Gastroesophageal sphincter (tissue), 4 donors: ENCODE measurements at regions not wholly inside any gene's neighbourhood (a gene's known extent, or its start where the extent isn't known, plus 50 kb on each side); places are given as distances from the start of the nearest gene placed in this dataset.

Experiments
- ATAC-seq: fragments of 150-250 bp; one replicate; pipeline ENCODE4 v1.9.1; 2016; ENCODE audit warnings: mild to moderate bottlenecking, moderate library complexity
- H3K27ac ChIP-seq, 4 donors: fragments of 200-600 bp; sonication (generic) in 3 of 4; 1 replicate in 3 of 4; 2 replicates in 1 of 4; pipeline ENCODE4 v1.5.1; 2016 to 2019
- H3K27me3 ChIP-seq: fragments of 200-600 bp; sonication (generic); one replicate; pipeline ENCODE4 v1.5.1; 2019
- H3K36me3 ChIP-seq, 2 donors: fragments of 200-600 bp; sonication (generic); one replicate each; pipeline ENCODE4 v1.5.1; 2019; ENCODE audit warnings: control low read depth in 1 of 2
- H3K4me1 ChIP-seq, 3 donors: fragments of 200-600 bp; sonication (generic); 1 replicate in 2 of 3; 2 replicates in 1 of 3; pipeline ENCODE4 v1.5.1; 2016 to 2019; ENCODE audit warnings: control low read depth in 2 of 3
- H3K4me3 ChIP-seq, 2 donors: fragments of 200-600 bp; sonication (generic); one replicate each; pipeline ENCODE4 v1.5.1; 2019; ENCODE audit warnings: mild to moderate bottlenecking in 1 of 2, moderate library complexity in 1 of 2
- H3K9me3 ChIP-seq, 3 donors: fragments of 200-600 bp; sonication (generic); one replicate each; pipeline ENCODE4 v1.5.1; 2017 to 2019; ENCODE audit warnings: control low read depth in 2 of 3
- EP300 ChIP-seq: sonication (generic); formaldehyde crosslinking; IDR thresholded peaks from one replicate; pipeline ENCODE4 v1.6.1; 2017; ENCODE audit warnings: antibody characterized with exemption, mild to moderate bottlenecking
- POLR2A ChIP-seq, 2 donors: fragments of 450-650 bp; IDR thresholded peaks; one replicate each; pipeline ENCODE4 v1.6.1; 2017; ENCODE audit warnings: antibody characterized with exemption in 2 of 2, mild to moderate bottlenecking in 2 of 2, moderate library complexity in 1 of 2
- POLR2AphosphoS5 ChIP-seq: sonication (generic); formaldehyde crosslinking; IDR thresholded peaks from one replicate; pipeline ENCODE4 v1.6.1; 2017; ENCODE audit warnings: antibody characterized with exemption
- WGBS, 2 donors: methylation state at CpG; one replicate each; pipeline ENCODE4 v1.1.5; 2018; ENCODE audit warnings: low coverage in 1 of 2; 5-methylcytosine and 5-hydroxymethylcytosine counted together
- TF ChIP-seq, protein P1 (sequence below), 4 experiments: fragments of 200-600 bp in 2 of 4; fragments of 450-650 bp in 2 of 4; sonication (generic) in 1 of 4; IDR thresholded peaks; one replicate each; pipeline ENCODE4 v1.5.1; 2017 to 2019; ENCODE audit warnings: antibody characterized with exemption in 4 of 4, mild to moderate bottlenecking in 2 of 4, moderate library complexity in 2 of 4

DNA sequence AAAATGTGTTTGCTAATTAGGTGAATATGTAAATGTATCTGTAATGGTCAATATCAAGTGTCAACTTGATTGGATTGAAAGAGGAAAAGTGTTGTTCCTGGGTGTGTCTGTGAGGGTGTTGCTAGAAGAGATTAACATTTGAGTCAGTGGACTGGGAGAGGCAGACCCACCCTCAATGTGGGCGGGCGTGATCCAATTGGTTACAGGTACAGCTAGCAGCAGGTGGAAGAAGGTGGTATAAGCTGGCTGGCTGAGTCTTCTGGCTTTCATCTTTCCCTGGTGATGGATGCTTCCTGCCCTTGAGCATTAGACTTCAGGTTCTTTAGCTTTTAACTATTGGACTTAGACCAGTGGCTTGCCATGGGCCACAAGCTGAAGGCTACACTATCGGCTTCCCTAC is 779.0 kb upstream of the CTNND2 start:
- Histone ChIP-seq H3K36me3 (no peaks in the 10 kb centered on the region), H3K9me3 (no peaks in the 10 kb centered on the region), H3K4me1 (no peaks in the 10 kb centered on the region), H3K27ac (no peak overlapping the region), H3K4me3 (no peak overlapping the region), H3K27me3 (no peaks in the 10 kb centered on the region)
- no peak for ATAC-seq
- 70 to 92% methylated on average over 2 to 3 of the region's 3 CpGs for WGBS, 2 donors
- TF ChIP-seq POLR2A (IDR thresholded peaks at IDR 0.05) (no peak), POLR2AphosphoS5 (no peak), EP300 (no peak)
- TF ChIP-seq, protein P1, sequence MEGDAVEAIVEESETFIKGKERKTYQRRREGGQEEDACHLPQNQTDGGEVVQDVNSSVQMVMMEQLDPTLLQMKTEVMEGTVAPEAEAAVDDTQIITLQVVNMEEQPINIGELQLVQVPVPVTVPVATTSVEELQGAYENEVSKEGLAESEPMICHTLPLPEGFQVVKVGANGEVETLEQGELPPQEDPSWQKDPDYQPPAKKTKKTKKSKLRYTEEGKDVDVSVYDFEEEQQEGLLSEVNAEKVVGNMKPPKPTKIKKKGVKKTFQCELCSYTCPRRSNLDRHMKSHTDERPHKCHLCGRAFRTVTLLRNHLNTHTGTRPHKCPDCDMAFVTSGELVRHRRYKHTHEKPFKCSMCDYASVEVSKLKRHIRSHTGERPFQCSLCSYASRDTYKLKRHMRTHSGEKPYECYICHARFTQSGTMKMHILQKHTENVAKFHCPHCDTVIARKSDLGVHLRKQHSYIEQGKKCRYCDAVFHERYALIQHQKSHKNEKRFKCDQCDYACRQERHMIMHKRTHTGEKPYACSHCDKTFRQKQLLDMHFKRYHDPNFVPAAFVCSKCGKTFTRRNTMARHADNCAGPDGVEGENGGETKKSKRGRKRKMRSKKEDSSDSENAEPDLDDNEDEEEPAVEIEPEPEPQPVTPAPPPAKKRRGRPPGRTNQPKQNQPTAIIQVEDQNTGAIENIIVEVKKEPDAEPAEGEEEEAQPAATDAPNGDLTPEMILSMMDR (IDR thresholded peaks at IDR 0.05): no peak

DNA sequence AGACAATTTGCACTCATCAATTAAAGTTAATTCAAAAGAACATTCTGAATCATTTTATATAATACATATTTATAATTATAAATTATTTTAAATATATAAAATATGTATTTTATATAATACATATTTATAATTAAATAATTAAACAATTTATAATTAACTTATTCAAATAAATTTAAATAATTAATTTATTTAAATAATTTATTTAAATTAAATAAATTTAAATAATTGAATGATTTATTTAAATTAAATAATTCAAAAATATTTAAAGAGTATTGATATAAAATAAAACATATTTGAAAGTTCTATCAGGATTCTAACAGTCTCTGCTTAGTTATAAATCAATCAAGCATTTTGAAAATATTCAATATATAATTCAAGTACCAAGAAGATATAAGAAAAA is 775.5 kb upstream of the CTNND2 start:
- H3K36me3 ChIP-seq: no peaks in the 10 kb centered on the region
- TF ChIP-seq POLR2AphosphoS5 (no peak), EP300 (no peak), POLR2A (IDR thresholded peaks at IDR 0.05) (no peak)
- TF ChIP-seq, protein P1 (IDR thresholded peaks at IDR 0.05): no peak
- ATAC-seq: no peak
- no peaks in the 10 kb centered on the region for H3K27me3 ChIP-seq
- H3K9me3 ChIP-seq: no peaks in the 10 kb centered on the region
- H3K4me3 ChIP-seq: no peak overlapping the region
- H3K4me1 ChIP-seq: no peaks in the 10 kb centered on the region
- H3K27ac ChIP-seq: no peak overlapping the region

DNA sequence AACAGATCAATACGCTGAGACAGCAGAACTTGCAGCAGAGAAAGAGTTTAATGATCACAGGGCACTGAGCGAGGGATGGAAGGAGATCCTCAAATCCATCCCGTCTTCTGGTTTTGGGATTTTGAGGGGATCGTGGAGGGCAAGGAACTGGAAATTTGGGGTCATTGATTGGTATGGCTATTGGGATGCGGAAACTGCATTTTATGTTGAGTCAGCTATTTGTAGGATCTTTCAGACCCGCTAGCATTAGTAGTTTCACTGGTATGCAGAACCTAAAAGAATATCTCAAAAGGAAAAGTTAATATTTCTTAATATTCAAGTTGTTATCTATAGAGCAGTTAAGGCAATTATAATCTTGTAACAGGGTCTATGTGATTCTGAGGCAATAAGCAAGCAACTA is 771.7 kb upstream of the CTNND2 start:
- no peaks in the 10 kb centered on the region for H3K9me3 ChIP-seq
- TF ChIP-seq POLR2A (IDR thresholded peaks at IDR 0.05): no peak
- TF ChIP-seq EP300: no peak
- TF ChIP-seq POLR2AphosphoS5: no peak
- TF ChIP-seq, protein P1 (IDR thresholded peaks at IDR 0.05): no peak
- WGBS, 2 donors: 90 to 96% methylated on average over 6 of the region's 6 CpGs

DNA sequence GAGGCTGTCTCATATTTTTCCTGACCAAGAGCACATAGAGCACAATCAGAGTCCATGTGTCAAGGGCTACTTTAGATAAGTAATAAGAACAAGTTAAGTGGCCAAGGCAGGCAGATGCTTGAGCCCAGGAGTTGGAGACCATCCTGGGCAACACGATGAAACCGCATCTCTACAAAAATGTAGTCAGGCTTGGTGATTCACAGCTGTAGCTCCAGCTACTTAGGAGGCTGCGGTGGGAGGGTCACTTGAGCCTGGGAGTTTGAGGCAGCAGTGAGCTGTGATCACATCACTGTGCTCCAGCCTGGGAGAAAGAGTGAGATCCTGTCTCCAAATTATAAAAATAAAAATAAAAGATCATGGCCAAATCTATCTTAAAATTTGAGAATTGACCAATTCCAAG is 767.9 kb upstream of the CTNND2 start:
- no peaks in the 10 kb centered on the region for H3K36me3 ChIP-seq
- H3K4me3 ChIP-seq: no peak overlapping the region
- no peak overlapping the region for H3K27ac ChIP-seq
- no peak for ATAC-seq
- no peaks in the 10 kb centered on the region for H3K4me1 ChIP-seq
- TF ChIP-seq, protein P1 (IDR thresholded peaks at IDR 0.05): no peak
- TF ChIP-seq POLR2A (IDR thresholded peaks at IDR 0.05): no peak
- no peak for TF ChIP-seq EP300
- no peak for TF ChIP-seq POLR2AphosphoS5
- no peaks in the 10 kb centered on the region for H3K27me3 ChIP-seq
- H3K9me3 ChIP-seq: no peaks in the 10 kb centered on the region
- WGBS, 2 donors: 95% methylated on average over 3 of the region's 3 CpGs; no CpG with 5 or more reads in 1 of the 2 donors

More for the DNA sequence above, 771.7 kb upstream of the CTNND2 start:
- H3K4me3 ChIP-seq: no peak overlapping the region
- no peaks in the 10 kb centered on the region for H3K36me3 ChIP-seq
- no peak overlapping the region for H3K27ac ChIP-seq
- no peaks in the 10 kb centered on the region for H3K4me1 ChIP-seq
- H3K27me3 ChIP-seq: no peaks in the 10 kb centered on the region
- no peak for ATAC-seq

DNA sequence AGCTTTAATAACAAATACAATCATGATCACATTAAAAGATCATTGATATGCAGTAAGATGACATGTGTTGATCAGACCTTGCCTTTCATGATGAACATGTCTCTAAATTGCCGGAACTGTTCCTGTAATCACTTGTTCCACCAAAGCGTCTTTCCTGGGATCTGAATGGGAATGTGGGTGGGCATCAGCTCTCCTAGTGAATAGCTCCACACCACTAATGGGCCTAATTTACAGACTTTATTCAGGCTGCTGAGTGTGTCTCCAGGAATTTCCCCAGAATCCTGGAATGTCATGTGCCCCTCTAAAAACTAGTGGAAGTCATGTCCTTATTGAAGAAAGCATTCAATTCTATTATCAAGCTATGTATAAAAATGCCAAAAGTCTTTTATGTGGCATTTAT is 765.1 kb upstream of the CTNND2 start:
- TF ChIP-seq, protein P1 (IDR thresholded peaks at IDR 0.05): no peak
- TF ChIP-seq EP300 (no peak), POLR2AphosphoS5 (no peak), POLR2A (IDR thresholded peaks at IDR 0.05) (no peak)
- Histone ChIP-seq H3K4me3 (no peak overlapping the region), H3K36me3 (no peaks in the 10 kb centered on the region), H3K27ac (no peak overlapping the region), H3K9me3 (no peaks in the 10 kb centered on the region), H3K27me3 (no peaks in the 10 kb centered on the region), H3K4me1 (no peaks in the 10 kb centered on the region)
- 81 to 95% methylated on average over 2 of the region's 2 CpGs for WGBS, 2 donors
- no peak for ATAC-seq
